CD4-positive, alpha-beta T cell (primary cell): ENCODE measurements at regions not wholly inside any gene's neighbourhood (a gene's known extent, or its start where the extent isn't known, plus 50 kb on each side); places are given as distances from the start of the nearest gene placed in this dataset.

Experiments used
- ATAC-seq: fragments of 200-7000 bp; cut with Tn5 transposase; one replicate; pipeline ENCODE4 v1.10.0; 2022; ENCODE audit warnings: mild to moderate bottlenecking; ENCODE audit not compliant: poor library complexity
- CTCF ChIA-PET: fragments of 350-600 bp; sonication (Branson Sonifier 250); formaldehyde crosslinking; loops from one replicate; lab custom pipeline; 2021; ENCODE audit warnings: antibody characterized with exemption, inconsistent platforms; lab: Charles Lee
- POLR2A ChIA-PET: fragments of 350-600 bp; sonication (Branson Sonifier 250); formaldehyde crosslinking; loops from one replicate; lab custom pipeline; 2021; ENCODE audit warnings: antibody characterized with exemption, inconsistent platforms; lab: Charles Lee
- DNase-seq, 14 experiments: peaks; one replicate each; pipeline ENCODE4 v3.0.0-alpha.2; 2013 to 2020; ENCODE audit warnings: mixed read lengths in 2 of 14
- H3K27ac ChIP-seq, 2 donors: one replicate each; pipeline versions ENCODE4 v1.5.1 to v1.7.0; 2013; ENCODE audit warnings: low read length in 2 of 2, low read depth in 1 of 2, mild to moderate bottlenecking in 1 of 2
- H3K27me3 ChIP-seq, 2 experiments: 1 replicate in 1 of 2; 2 replicates in 1 of 2; pipeline versions ENCODE4 v1.6.1 to v1.7.0; 2013; ENCODE audit warnings: low read length in 2 of 2, control low read depth in 1 of 2, mild to moderate bottlenecking in 1 of 2, moderate library complexity in 1 of 2; ENCODE audit not compliant: insufficient read depth in 2 of 2, control insufficient read depth in 1 of 2
- H3K36me3 ChIP-seq: one replicate; pipeline ENCODE4 v1.6.1; 2013; ENCODE audit warnings: low read length, control low read depth; ENCODE audit not compliant: insufficient read depth
- H3K4me1 ChIP-seq: one replicate; pipeline ENCODE4 v1.6.1; 2013; ENCODE audit warnings: low read length, control low read depth; ENCODE audit not compliant: insufficient read depth
- H3K4me3 ChIP-seq: one replicate; pipeline ENCODE4 v1.5.1; 2013; ENCODE audit warnings: mild to moderate bottlenecking, low read length, moderate library complexity
- H3K9me3 ChIP-seq, 2 experiments: 1 replicate in 1 of 2; 2 replicates in 1 of 2; pipeline versions ENCODE4 v1.6.1 to v1.7.0; 2013; ENCODE audit warnings: low read length in 2 of 2, mild to moderate bottlenecking in 2 of 2, control low read depth in 1 of 2, moderate library complexity in 1 of 2; ENCODE audit not compliant: control insufficient read depth in 1 of 2, insufficient read depth in 1 of 2
- H3K27ac Mint-ChIP-seq: one replicate; pipeline ENCODE4 v1.8.0; 2020; ENCODE audit warnings: mixed read lengths
- H3K27me3 Mint-ChIP-seq: one replicate; pipeline ENCODE4 v1.8.0; 2021; ENCODE audit warnings: mixed read lengths
- H3K36me3 Mint-ChIP-seq: one replicate; pipeline ENCODE4 v1.8.0; 2021; ENCODE audit warnings: low read depth, mixed read lengths
- H3K4me1 Mint-ChIP-seq: one replicate; pipeline ENCODE4 v1.8.0; 2021; ENCODE audit warnings: low read depth, mixed read lengths
- H3K4me3 Mint-ChIP-seq: one replicate; pipeline ENCODE4 v1.8.0; 2020; ENCODE audit warnings: mild to moderate bottlenecking, mixed read lengths
- H3K9me3 Mint-ChIP-seq: one replicate; pipeline ENCODE4 v1.8.0; 2020; ENCODE audit warnings: mixed read lengths
- intact Hi-C, 2 experiments: fragments of 100-400 bp; cut with DNase I in 1 of 2; cut with micrococcal nuclease in 1 of 2; formaldehyde crosslinking; loops; one replicate each; pipeline versions ENCODE4 v1.15.1 to v1.9.0; 2023 to 2025; cut with DNase I, micrococcal nuclease
- TF ChIP-seq, protein P1 (sequence below): fragments of 200-600 bp; IDR thresholded peaks from one replicate; pipeline ENCODE4 v1.8.0; 2022; ENCODE audit warnings: antibody characterized with exemption, mild to moderate bottlenecking

DNA sequence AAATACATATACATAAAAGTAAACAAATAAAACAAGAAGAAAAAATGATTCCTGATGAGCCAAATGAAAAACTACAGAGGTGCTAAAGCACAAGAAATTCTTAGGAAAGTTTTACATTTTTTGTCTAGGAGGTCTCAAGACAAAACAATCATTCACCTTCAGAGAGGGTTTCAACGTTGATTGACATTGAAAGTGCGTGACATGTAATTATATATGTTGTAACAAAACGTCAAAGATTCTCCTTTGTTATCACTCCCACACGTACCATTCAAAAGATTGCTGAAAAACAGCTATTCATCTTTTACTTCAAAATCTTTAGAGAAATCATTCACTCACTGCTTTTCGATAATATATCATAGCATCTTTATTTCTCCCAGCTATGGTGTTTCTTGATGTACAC lies 375.9 kb downstream of the NEBL start:
- Mint-ChIP-seq H3K9me3 (peaks cover 5% of the 10 kb centered on the region), H3K4me3 (no peak overlapping the region), H3K4me1 (no peaks in the 10 kb centered on the region), H3K27ac (no peak overlapping the region), H3K27me3 (no peaks in the 10 kb centered on the region), H3K36me3 (no peaks in the 10 kb centered on the region)
- TF ChIP-seq, protein P1, sequence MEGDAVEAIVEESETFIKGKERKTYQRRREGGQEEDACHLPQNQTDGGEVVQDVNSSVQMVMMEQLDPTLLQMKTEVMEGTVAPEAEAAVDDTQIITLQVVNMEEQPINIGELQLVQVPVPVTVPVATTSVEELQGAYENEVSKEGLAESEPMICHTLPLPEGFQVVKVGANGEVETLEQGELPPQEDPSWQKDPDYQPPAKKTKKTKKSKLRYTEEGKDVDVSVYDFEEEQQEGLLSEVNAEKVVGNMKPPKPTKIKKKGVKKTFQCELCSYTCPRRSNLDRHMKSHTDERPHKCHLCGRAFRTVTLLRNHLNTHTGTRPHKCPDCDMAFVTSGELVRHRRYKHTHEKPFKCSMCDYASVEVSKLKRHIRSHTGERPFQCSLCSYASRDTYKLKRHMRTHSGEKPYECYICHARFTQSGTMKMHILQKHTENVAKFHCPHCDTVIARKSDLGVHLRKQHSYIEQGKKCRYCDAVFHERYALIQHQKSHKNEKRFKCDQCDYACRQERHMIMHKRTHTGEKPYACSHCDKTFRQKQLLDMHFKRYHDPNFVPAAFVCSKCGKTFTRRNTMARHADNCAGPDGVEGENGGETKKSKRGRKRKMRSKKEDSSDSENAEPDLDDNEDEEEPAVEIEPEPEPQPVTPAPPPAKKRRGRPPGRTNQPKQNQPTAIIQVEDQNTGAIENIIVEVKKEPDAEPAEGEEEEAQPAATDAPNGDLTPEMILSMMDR, result no peak
- Histone ChIP-seq H3K4me3 (no peak overlapping the region), H3K9me3 (no peaks in the 10 kb centered on the region), H3K27me3 (no peaks in the 10 kb centered on the region), H3K4me1 (no peaks in the 10 kb centered on the region), H3K36me3 (no peaks in the 10 kb centered on the region), H3K27ac (no peak overlapping the region)
- ChIA-PET POLR2A (no interaction called here), CTCF (no interaction called here)
- DNase-seq (no peak), ATAC-seq (no peak)
- intact Hi-C loops, result no loop called here

DNA sequence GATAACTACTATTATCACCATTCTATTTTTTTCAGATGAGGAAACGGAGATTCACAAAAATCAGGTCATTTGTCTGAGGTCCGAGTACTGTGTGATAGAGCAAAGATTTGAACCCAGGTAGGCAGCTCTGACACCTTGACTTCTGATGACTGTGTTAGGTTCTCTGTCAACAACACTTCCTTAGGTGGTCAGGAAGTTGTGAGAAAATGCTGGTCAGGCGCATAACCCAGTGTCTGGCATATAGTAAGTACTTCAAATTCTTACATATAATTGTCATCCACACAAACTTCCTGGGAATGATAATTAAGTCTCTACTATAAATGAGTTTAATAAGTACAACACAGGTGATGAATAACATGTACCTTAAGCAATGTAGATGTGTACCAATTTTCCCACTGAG lies 381.5 kb downstream of the NEBL start:
- Mint-ChIP-seq H3K4me3 (no peak overlapping the region), H3K27ac (no peak overlapping the region), H3K27me3 (no peaks in the 10 kb centered on the region), H3K9me3 (peaks cover 2% of the 10 kb centered on the region), H3K36me3 (no peaks in the 10 kb centered on the region), H3K4me1 (no peaks in the 10 kb centered on the region)
- CTCF ChIA-PET, result no interaction called here
- DNase-seq, result no peak
- POLR2A ChIA-PET, result no interaction called here
- H3K4me3 ChIP-seq, result no peak overlapping the region
- no peaks in the 10 kb centered on the region for H3K36me3 ChIP-seq
- H3K27ac ChIP-seq, result no peak overlapping the region
- intact Hi-C loops, result no loop called here
- H3K4me1 ChIP-seq, result no peaks in the 10 kb centered on the region
- ATAC-seq, result no peak
- TF ChIP-seq, protein P1, result no peak
- no peaks in the 10 kb centered on the region for H3K27me3 ChIP-seq
- H3K9me3 ChIP-seq, result no peaks in the 10 kb centered on the region

DNA sequence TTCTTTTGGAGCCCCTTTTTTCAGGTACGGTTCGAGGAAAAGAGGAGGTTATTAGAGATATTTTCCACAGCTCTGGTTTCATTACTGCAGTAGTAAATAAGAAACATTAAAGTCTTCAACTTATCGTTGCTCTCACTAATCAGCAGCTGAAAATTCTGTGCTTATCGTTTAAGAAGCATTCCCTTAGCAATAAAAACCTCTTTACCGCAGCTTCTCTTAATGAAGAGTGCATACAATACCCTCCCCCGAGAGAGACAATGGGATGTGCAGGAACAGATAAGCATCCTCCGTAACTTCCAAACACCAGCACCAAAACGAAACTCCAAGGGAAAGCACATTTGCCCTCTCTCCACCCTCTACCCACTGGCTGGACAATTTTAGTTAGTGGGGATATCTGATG lies 384.5 kb downstream of the NEBL start:
- ChIA-PET POLR2A (no interaction called here), CTCF (no interaction called here)
- no peaks in the 10 kb centered on the region for H3K36me3 ChIP-seq
- no peak overlapping the region for H3K4me3 ChIP-seq
- Mint-ChIP-seq H3K27me3 (no peaks in the 10 kb centered on the region), H3K36me3 (no peaks in the 10 kb centered on the region), H3K4me3 (no peak overlapping the region), H3K4me1 (no peaks in the 10 kb centered on the region), H3K27ac (no peak overlapping the region), H3K9me3 (no peaks in the 10 kb centered on the region)
- no peak overlapping the region for H3K27ac ChIP-seq
- DNase-seq (no peak), ATAC-seq (no peak)
- intact Hi-C loops, result no loop called here
- no peaks in the 10 kb centered on the region for H3K9me3 ChIP-seq
- no peaks in the 10 kb centered on the region for H3K4me1 ChIP-seq
- TF ChIP-seq, protein P1, result no peak
- no peaks in the 10 kb centered on the region for H3K27me3 ChIP-seq
